ENCODE measurements at regions not wholly inside any gene's neighbourhood (a gene's known extent, or its start where the extent isn't known, plus 50 kb on each side); places are given as distances from the start of the nearest gene placed in this dataset.

DNA sequence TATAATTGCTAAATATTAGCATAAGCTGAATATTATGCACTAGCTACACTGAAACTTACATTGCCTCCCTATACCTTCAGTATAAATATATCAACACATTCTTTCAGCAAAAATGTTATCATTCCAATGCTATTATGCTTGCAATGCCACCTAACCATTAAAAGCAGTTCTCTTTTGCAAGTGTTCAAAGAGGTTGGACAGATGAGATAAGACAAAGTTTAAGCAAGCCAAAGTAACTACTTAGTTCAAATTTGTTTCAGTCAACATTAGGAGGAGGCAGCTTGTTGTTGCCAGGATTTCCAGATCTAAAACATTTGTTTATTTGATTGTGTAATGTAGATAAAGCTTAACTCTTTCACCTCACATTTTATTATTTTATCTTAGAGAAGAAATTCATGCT lies 323.9 kb upstream of the FAM241A start:
- peaks cover 0 to 33% (median 7%) of the 10 kb centered on the region in 6 donors for H3K9me3 Mint-ChIP-seq
- no peak for DNase-seq
- H3K4me3 Mint-ChIP-seq = no peak overlapping the region
- H3K27ac Mint-ChIP-seq = no peak overlapping the region
- no peaks in the 10 kb centered on the region for H3K36me3 Mint-ChIP-seq
- no peaks in the 10 kb centered on the region for H3K4me1 Mint-ChIP-seq
- no peaks in the 10 kb centered on the region for H3K27me3 Mint-ChIP-seq (ENCODE audit: low read depth in 3 of 3)

DNA sequence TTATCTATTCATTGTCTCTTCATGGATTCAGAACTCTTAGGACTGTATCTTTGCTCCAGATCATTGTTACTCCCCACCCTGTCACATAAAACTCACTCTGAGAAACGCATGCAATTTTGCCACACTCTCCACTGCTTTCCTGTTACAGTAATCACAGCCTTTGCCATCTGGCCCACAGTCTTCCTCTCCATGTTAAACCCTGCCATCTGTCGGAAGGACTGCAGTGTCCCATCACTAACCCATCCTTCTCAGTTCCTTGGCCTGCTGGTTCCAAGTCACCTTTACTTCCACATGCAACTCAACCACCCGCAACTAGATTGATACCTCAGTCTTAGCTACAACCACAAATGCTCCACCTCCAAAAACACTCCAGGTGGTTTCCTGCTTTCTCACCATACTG lies 308.7 kb upstream of the FAM241A start:
- no peak overlapping the region for H3K4me3 Mint-ChIP-seq
- no peak overlapping the region for H3K27ac Mint-ChIP-seq
- H3K27me3 Mint-ChIP-seq (ENCODE audit: low read depth in 3 of 3) = peaks cover 0 to 3% (median 0%) of the 10 kb centered on the region in 3 donors
- no peaks in the 10 kb centered on the region for H3K36me3 Mint-ChIP-seq
- DNase-seq = no peak
- no peaks in the 10 kb centered on the region for H3K4me1 Mint-ChIP-seq
- peaks cover 2 to 11% (median 6%) of the 10 kb centered on the region in 6 donors for H3K9me3 Mint-ChIP-seq

DNA sequence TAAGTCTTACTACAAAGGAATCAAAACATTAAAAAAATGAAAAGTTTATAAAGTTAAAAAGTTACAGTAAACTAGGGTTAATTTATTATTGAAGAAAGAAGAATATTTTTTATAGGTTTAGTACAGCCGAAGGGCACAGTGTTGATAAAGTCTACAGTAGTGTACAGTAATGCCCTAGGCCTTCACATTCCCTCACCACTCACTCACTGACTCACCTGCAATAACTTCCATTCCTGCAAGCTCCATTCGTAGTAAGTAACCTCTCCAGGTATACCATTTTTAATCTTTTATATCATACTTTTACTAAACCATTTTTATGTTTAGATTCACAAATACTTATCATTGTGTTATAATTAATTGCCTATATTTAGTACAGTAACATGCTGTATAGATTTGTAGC lies 307.5 kb upstream of the FAM241A start:
- Mint-ChIP-seq H3K9me3 (peaks cover 2 to 11% (median 6%) of the 10 kb centered on the region in 6 donors), H3K4me1 (no peaks in the 10 kb centered on the region), H3K27me3 (ENCODE audit: low read depth in 3 of 3) (peaks cover 0 to 3% (median 0%) of the 10 kb centered on the region in 3 donors), H3K36me3 (no peaks in the 10 kb centered on the region), H3K27ac (no peak overlapping the region), H3K4me3 (no peak overlapping the region)
- no peak for DNase-seq

DNA sequence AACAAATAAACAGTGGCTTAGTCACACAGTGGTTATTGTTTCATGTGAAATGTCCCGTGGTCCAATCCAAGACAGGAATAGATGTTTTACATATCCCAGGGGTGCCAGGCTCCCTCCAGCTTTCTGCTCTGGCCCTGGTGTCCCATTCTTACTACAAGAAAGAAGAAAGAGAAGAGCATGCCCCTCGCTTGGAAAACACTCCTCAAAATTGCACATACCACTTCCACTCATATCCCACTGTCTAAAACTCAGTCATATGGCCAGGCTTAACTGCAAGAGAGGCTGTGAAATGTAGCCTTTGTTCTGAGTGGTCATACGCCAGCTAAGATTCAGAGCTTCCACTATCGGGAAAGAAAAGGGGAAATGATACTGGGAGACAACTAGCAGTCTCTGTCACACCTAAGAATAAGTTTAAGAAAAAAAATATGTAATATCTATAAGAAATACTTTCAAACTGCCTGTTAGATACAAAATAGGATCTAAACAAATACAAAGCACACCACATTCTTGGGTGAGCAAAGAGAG lies 306.8 kb upstream of the FAM241A start:
- Mint-ChIP-seq H3K36me3 (no peaks in the 10 kb centered on the region), H3K4me1 (no peaks in the 10 kb centered on the region), H3K27me3 (ENCODE audit: low read depth in 3 of 3) (peaks cover 0 to 3% (median 0%) of the 10 kb centered on the region in 3 donors), H3K9me3 (peaks cover 2 to 6% (median 4%) of the 10 kb centered on the region in 6 donors), H3K4me3 (no peak overlapping the region), H3K27ac (no peak overlapping the region)
- DNase-seq = no peak

DNA sequence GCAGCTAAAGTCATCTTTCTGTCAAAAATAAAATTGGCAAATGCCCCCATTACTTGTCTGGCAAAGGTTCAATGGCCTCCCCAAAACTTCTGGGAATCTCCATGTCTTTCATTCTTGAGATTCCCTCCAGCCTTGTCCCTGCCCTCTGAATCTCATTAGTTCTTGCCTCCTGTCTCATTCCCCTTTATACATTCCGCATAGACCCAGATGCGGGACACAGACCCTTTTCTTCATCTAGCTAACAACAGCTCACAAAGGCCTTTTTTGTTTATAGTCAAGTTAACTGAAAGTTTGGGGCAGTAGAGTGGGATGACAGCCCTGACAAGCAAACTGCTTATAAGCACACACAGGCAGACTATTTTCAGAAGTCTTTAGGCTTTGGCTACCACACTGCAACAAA lies 306.1 kb upstream of the FAM241A start:
- no peak for DNase-seq
- Mint-ChIP-seq H3K27me3 (ENCODE audit: low read depth in 3 of 3) (peaks cover 0 to 3% (median 0%) of the 10 kb centered on the region in 3 donors), H3K36me3 (no peaks in the 10 kb centered on the region), H3K27ac (no peak overlapping the region), H3K4me3 (no peak overlapping the region), H3K4me1 (no peaks in the 10 kb centered on the region), H3K9me3 (peaks cover 4 to 6% (median 4%) of the 10 kb centered on the region in 6 donors)

DNA sequence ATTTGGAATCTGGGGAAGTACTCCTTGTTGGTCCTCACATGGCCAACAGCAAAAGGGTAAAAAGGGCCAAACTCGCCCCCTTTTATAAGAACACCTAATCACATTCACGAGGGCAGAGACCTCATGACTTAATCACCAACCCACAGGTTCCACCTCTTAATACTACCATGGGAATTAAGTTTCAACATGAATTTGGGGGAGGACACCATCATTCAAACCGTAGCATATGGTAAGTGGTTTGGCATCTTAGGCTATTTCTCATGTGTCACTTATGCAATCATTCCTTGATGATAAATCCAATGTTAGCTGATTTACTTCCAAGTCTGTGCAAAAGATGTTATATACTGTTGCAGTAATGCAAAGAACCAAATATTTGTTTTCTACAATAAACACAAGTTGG lies 302.9 kb upstream of the FAM241A start:
- H3K36me3 Mint-ChIP-seq = no peaks in the 10 kb centered on the region

DNA sequence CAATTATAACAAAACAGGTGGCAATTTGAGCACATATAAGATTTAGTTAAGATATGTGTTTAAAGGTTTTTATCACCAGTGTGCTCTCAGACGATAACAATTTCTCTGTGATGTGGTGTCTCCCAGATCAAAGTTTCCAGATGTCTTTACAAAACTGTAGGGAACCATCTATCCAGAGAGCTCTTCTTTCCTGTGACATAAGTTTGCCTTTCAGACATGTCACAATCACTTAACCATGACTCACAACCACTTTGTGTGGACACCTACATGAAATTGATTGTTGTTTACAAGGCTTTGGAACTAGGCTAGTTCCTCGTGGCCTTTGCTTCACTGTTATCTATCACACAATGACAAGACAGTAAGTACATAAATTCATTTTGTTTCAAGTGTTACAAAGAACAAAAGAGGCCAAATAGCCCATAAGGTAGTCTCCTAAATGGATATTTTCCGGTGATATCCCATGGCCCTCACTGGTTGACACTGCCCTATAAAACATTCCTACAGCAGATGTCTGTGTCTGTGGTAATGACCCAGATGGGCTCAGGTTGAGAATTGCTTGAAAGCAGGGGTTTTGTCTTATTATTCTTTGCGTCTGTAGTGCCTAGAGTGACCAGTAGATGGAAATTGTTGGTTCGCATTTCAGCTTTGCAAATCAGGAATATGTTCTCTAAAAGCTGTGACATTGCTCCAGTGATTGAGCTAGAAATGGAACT lies 297.8 kb upstream of the FAM241A start:
- no peaks in the 10 kb centered on the region for H3K36me3 Mint-ChIP-seq
- H3K27me3 Mint-ChIP-seq (ENCODE audit: low read depth in 3 of 3) = no peaks in the 10 kb centered on the region
- peaks cover 0 to 19% (median 2%) of the 10 kb centered on the region in 6 donors for H3K9me3 Mint-ChIP-seq
- DNase-seq = no peak
- no peak overlapping the region for H3K27ac Mint-ChIP-seq
- H3K4me1 Mint-ChIP-seq = no peaks in the 10 kb centered on the region
- no peak overlapping the region for H3K4me3 Mint-ChIP-seq

More for the DNA sequence above, 302.9 kb upstream of the FAM241A start:
- DNase-seq = no peak
- Mint-ChIP-seq H3K9me3 (peaks cover 0 to 13% (median 2%) of the 10 kb centered on the region in 6 donors), H3K4me3 (no peak overlapping the region), H3K27me3 (ENCODE audit: low read depth in 3 of 3) (peaks cover 0 to 2% (median 0%) of the 10 kb centered on the region in 3 donors), H3K27ac (no peak overlapping the region), H3K4me1 (no peaks in the 10 kb centered on the region)

DNA sequence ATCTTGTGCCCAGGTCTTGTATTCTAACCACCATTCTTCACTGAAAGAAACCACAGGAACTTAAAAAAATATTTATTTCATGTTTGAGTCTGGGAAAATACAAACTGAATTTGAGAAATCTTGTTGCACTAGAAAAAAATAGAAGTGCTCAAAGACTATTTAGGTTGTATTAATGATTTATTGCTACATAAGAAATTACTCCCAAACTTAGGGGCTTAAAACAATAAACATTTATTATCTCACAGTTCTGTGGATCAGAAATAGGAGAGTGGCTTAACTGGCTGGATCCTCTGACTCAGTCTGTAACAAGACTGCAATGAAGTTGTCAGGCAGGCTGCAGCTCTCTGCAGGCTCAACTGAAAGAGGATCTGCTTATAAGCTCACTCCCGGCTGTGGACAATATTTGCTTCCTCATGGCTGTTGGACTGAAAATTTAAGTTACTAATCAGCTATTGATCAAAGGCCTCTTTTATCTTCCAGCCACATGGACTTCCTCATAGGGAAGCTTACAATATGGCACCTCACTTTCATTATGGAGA lies 295.4 kb upstream of the FAM241A start:
- H3K27me3 Mint-ChIP-seq (ENCODE audit: low read depth in 3 of 3) = no peaks in the 10 kb centered on the region
- H3K4me3 Mint-ChIP-seq = no peak overlapping the region
- no peaks in the 10 kb centered on the region for H3K4me1 Mint-ChIP-seq
- H3K9me3 Mint-ChIP-seq = peaks cover 0 to 19% (median 1%) of the 10 kb centered on the region in 6 donors
- H3K27ac Mint-ChIP-seq = no peak overlapping the region
- no peak for DNase-seq
- no peaks in the 10 kb centered on the region for H3K36me3 Mint-ChIP-seq

DNA sequence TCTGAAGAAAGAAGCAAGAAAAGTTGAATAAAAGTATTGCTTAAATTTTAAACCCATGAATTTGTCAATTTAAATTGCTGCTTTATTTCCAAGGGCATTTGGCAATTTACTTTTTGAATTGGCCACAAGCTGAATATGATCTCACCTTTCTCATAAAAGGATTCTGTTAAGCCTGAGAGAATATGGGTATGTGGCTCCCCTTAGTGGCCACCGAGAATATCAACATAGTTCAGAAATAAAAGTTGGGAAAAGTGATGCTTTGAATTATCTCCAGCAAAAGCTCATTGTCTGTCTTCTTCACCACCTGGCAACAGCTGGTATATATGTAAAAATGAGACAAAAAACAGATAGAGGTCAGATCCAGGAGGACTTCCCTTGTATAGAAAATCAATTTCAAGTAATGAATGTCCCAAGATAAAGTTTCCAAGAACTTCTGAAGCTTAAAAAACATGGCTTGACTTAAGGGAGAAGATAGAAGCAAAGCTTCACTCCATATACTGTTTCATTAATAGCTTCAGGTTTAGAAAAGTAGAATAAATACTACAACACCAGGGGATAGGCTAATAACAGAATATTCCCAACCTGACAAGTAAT lies 290.7 kb upstream of the FAM241A start:
- H3K27ac Mint-ChIP-seq = no peak overlapping the region
- no peaks in the 10 kb centered on the region for H3K4me1 Mint-ChIP-seq
- H3K9me3 Mint-ChIP-seq = peaks cover 0 to 10% (median 3%) of the 10 kb centered on the region in 6 donors
- DNase-seq = no peak
- no peaks in the 10 kb centered on the region for H3K27me3 Mint-ChIP-seq (ENCODE audit: low read depth in 3 of 3)
- no peaks in the 10 kb centered on the region for H3K36me3 Mint-ChIP-seq
- H3K4me3 Mint-ChIP-seq = no peak overlapping the region

DNA sequence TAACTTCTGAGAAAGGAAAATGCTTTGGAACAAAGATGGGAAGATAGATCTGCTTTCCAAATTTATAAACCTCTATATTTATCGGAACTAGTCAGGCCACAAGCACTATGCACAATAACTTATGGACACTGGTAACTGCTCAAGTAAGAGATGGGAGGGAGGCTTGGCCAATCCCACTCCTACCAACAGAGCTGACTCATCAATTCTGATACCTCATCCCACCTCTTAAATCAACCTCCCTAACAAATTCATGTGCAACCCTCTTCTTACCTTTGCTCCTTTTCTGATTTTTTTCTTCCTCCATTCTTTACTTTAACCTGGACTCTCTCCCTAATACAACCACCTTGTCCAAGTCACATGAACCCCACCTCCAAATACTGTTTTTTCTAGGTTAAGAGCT lies 289.9 kb upstream of the FAM241A start:
- Mint-ChIP-seq H3K4me1 (no peaks in the 10 kb centered on the region), H3K4me3 (no peak overlapping the region), H3K9me3 (peaks cover 0 to 10% (median 4%) of the 10 kb centered on the region in 6 donors), H3K27ac (no peak overlapping the region), H3K36me3 (no peaks in the 10 kb centered on the region), H3K27me3 (ENCODE audit: low read depth in 3 of 3) (peaks cover 0 to 1% (median 0%) of the 10 kb centered on the region in 3 donors)
- no peak for DNase-seq

DNA sequence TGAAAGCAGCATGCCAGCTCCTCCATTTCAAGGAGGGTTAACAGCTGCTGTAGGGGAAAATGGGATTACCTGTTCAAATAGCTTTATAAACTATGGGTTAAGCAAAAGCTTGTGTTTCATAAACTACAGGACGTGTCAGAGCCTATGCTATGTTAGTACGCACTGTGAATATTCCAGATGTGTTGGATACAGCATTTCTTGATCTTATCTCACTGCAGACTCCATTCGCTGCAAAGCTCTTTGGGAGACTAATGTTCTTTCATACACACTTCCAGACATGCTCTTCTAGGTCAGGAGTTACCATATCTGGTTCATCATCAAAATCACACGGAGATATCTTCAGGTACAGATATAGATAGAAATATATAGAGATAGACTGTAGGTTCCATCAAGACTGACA lies 281.2 kb upstream of the FAM241A start:
- H3K27ac Mint-ChIP-seq = no peak overlapping the region
- H3K9me3 Mint-ChIP-seq = peaks cover 2 to 28% (median 14%) of the 10 kb centered on the region in 6 donors
- DNase-seq = no peak
- peaks cover 0 to 2% (median 1%) of the 10 kb centered on the region in 3 donors for H3K27me3 Mint-ChIP-seq (ENCODE audit: low read depth in 3 of 3)
- H3K4me1 Mint-ChIP-seq = no peaks in the 10 kb centered on the region
- H3K4me3 Mint-ChIP-seq = no peak overlapping the region
- H3K36me3 Mint-ChIP-seq = peaks cover 0 to 4% (median 0%) of the 10 kb centered on the region in 3 donors

DNA sequence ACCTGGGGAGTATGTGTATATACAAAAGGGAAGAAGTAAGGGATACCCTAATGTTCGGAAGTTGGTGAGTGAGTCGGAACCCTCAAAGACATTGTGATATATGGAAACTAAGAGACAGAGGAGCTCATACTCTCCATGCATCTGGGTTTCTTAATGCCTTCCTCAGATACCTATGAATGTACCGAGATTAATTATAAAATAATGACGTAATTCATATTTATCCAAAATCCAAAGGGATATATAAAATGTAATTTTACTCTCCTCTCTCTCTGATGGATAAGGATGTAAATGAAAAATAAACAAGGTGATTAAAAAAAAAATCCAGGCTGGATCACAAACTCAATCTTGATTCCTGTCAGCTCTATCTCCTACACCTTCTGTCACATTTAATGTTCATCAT lies 275.9 kb upstream of the FAM241A start:
- Mint-ChIP-seq H3K4me1 (no peaks in the 10 kb centered on the region), H3K27me3 (ENCODE audit: low read depth in 3 of 3) (peaks cover 0 to 2% (median 0%) of the 10 kb centered on the region in 3 donors), H3K9me3 (peaks cover 3 to 37% (median 12%) of the 10 kb centered on the region in 6 donors), H3K36me3 (peaks cover 0 to 4% (median 0%) of the 10 kb centered on the region in 3 donors), H3K4me3 (no peak overlapping the region), H3K27ac (no peak overlapping the region)
- DNase-seq = no peak

DNA sequence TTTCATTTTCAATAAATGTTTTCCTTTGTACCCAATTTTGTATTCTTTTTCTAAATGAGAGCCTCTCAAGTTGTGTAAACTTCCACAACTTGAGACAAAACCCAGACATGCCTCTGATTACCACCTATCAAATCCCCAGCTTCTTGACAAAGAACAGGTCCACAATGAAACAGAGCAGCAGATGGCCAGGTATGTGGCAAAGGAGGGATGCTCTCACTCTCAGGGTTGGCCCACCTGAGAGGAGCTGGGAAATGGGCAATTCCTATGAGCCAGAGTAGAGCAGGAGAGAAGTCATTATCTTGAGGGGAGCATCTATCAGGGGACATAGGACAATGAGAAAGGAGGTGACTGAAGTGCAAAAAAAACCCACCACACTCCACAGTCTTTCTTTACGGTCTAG lies 273.5 kb upstream of the FAM241A start:
- peaks cover 0 to 4% (median 0%) of the 10 kb centered on the region in 3 donors for H3K27me3 Mint-ChIP-seq (ENCODE audit: low read depth in 3 of 3)
- peaks cover 3 to 33% (median 8%) of the 10 kb centered on the region in 6 donors for H3K9me3 Mint-ChIP-seq
- no peak overlapping the region for H3K4me3 Mint-ChIP-seq
- no peak overlapping the region for H3K27ac Mint-ChIP-seq
- no peak for DNase-seq
- H3K36me3 Mint-ChIP-seq = peaks cover 0 to 4% (median 0%) of the 10 kb centered on the region in 3 donors
- no peaks in the 10 kb centered on the region for H3K4me1 Mint-ChIP-seq

DNA sequence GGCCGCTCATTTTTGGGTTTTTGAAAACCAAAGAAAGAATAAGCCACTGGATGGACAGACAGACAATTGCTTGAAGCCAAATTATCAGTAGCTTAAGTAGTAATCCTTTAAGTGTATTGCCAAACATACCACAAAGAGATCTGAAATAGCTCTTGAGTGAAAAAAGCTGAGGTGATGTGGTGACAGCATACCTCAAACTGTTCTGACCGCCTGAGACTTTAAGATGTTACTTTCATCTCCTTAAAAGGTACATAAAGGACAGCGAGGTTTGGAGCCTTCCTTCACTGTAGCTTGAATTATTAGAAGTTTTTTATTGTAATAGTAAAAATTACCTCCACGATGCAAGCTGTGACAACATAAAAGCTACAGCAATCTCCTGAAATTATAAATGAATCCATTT lies 271.5 kb upstream of the FAM241A start:
- Mint-ChIP-seq H3K4me1 (no peaks in the 10 kb centered on the region), H3K36me3 (no peaks in the 10 kb centered on the region), H3K27ac (no peak overlapping the region), H3K9me3 (peaks cover 0 to 21% (median 7%) of the 10 kb centered on the region in 6 donors), H3K4me3 (no peak overlapping the region), H3K27me3 (ENCODE audit: low read depth in 3 of 3) (peaks cover 0 to 3% (median 0%) of the 10 kb centered on the region in 3 donors)
- no peak for DNase-seq

Measured in immature natural killer cell (primary cell).